Fibroblast of skin of right quadriceps (primary cell): ENCODE measurements at regions not wholly inside any gene's neighbourhood (a gene's known extent, or its start where the extent isn't known, plus 50 kb on each side); places are given as distances from the start of the nearest gene placed in this dataset.

Source experiments
- DNase-seq: peaks from one replicate; pipeline ENCODE4 v3.0.0-alpha.2; 2013

- no peak for DNase-seq
These were observed 73.6 kb downstream of the FBXO5 start for GRCh38 chr6:152909241-152909640.

DNA sequence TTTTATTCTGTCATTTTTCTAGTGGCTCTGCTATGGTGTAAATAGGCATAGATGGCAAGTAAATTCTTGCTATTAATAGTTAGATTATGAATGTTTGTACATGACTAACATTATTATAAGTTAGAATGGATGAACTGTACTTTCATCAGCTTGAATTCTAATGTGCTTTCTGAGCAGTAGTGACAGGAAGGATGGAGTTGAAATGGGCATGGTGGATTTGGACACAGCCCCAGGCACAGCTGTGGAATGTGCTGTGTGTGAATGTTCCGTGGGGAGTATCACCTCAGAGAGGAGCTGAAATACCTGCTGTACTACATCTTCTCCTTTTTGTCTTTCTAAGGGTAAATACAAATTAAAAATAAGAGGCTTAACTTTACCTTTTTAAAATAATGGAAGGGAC is 66.8 kb downstream of the FBXO5 start:
- no peak for DNase-seq

GRCh38 chr6:152918991-152919390 is 63.9 kb downstream of the FBXO5 start:
- no peak for DNase-seq

- DNase-seq = no peak
These were observed 62.8 kb downstream of the FBXO5 start for GRCh38 chr6:152920016-152920415.
